ENCODE measurements at regions not wholly inside any gene's neighbourhood (a gene's known extent, or its start where the extent isn't known, plus 50 kb on each side); places are given as distances from the start of the nearest gene placed in this dataset.

DNA sequence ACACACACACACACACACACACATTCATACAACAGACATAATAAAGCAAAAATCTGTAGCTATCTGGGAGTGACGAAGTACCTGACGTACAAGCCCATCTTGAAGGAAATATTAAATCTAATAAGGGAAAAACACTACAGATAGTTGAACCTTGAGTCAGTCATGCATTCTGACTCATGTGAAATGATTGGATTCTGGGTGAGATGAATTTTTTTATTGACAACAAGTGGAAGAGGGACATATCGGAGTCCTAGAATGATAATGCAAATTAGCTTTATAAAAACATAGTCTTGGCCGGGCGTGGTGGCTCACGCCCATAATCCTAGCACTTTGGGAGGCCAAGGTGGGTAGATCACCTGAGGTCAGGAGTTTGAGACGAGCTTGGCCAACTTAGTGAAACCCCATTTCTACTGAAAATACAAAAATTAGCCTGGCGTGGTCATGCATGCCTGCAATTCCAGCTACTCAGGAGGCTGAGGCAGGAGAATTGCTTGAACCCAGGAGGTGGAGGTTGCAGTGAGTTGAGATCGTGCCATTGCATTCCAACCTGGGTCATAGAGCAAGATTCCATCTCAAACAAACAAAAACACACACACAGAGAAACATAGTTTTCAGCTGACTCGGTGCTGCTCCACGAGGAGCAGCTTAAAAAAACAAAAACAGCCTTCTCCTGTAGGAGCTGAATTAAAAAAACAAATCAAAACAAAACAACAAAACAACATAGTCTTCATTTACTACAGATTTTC lies 154.4 kb upstream of the MKLN1 start:
- TF ChIP-seq, protein P1, sequence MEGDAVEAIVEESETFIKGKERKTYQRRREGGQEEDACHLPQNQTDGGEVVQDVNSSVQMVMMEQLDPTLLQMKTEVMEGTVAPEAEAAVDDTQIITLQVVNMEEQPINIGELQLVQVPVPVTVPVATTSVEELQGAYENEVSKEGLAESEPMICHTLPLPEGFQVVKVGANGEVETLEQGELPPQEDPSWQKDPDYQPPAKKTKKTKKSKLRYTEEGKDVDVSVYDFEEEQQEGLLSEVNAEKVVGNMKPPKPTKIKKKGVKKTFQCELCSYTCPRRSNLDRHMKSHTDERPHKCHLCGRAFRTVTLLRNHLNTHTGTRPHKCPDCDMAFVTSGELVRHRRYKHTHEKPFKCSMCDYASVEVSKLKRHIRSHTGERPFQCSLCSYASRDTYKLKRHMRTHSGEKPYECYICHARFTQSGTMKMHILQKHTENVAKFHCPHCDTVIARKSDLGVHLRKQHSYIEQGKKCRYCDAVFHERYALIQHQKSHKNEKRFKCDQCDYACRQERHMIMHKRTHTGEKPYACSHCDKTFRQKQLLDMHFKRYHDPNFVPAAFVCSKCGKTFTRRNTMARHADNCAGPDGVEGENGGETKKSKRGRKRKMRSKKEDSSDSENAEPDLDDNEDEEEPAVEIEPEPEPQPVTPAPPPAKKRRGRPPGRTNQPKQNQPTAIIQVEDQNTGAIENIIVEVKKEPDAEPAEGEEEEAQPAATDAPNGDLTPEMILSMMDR (conservative IDR thresholded peaks at IDR 0.05; ENCODE audit: low read depth, low read length): no peak
- no peak overlapping the region for H3K4me3 ChIP-seq (ENCODE audit: low read length)
- no peak for DNase-seq (ENCODE audit: low read depth)

DNA sequence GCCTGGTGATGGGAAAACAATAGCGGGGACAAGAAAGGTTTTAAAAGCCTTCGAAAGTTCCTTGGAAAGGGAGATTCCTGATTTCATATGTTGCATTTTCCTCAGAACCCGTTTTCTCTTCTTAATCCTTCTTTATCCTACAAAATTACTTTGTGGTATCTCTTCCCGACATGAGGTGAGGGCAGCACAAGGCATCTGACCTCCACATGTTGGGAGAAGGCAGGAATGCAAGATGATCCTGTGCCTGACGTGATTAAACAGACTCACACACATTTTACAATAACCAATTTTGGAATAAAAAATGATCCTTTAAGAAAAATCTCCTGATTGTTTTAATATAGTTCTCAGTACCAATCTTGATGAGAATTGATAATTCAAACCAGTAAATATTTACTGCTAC lies 153.3 kb upstream of the MKLN1 start:
- no peak for DNase-seq (ENCODE audit: low read depth)
- TF ChIP-seq, protein P1 (conservative IDR thresholded peaks at IDR 0.05; ENCODE audit: low read depth, low read length): no peak

DNA sequence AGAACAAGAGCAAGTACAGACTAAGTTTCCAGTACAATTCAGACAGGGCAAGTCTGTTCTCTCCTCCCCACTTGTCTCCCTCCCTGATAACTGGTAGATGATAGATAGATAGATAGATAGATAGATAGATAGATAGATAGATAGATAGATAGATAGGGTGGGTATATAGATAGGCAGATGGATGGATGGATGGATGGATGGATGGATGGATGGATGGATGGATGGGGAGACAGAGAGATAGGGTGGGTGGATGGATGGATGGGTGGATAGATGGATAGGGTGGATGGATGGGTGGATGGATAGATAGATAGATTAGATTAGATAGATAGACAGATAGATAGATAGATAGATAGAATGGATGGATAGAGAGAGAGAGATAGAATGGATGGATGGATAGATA lies 152.8 kb upstream of the MKLN1 start:
- H3K4me3 ChIP-seq (ENCODE audit: low read length): no peak overlapping the region
- no peak for DNase-seq (ENCODE audit: low read depth)
- TF ChIP-seq, protein P1 (conservative IDR thresholded peaks at IDR 0.05; ENCODE audit: low read depth, low read length): no peak

More for the DNA sequence above, 153.3 kb upstream of the MKLN1 start:
- no peak overlapping the region for H3K4me3 ChIP-seq (ENCODE audit: low read length)

DNA sequence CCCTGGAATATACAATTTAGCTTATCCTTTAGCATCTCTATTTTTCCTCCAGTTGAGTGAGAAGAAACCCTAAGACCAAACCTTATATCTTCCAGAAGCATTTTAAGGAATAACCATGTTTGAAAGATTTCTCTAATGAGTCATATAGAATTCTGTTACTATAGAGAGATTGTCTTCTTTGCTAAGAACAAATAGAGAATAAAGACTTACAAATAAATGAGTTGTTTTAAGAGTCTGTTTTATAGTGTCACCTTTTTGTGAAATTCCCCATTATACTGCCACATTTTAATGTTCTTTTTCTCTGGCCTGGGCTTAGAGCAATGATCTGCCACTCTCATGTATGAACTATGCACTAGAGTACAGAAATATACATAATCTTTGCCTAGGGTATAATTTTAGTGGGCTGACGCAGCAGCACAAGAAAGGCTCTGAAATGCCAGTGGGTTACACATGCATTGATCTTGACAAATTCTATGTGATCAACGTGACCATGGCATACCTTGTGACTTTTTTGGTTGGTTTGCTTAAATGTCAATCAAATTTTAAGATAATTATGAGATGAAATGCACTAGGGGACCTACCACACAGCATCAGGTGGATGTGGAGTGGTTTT lies 145.1 kb upstream of the MKLN1 start:
- DNase-seq (ENCODE audit: low read depth): no peak
- no peak overlapping the region for H3K4me3 ChIP-seq (ENCODE audit: low read length)
- TF ChIP-seq, protein P1 (conservative IDR thresholded peaks at IDR 0.05; ENCODE audit: low read depth, low read length): no peak

DNA sequence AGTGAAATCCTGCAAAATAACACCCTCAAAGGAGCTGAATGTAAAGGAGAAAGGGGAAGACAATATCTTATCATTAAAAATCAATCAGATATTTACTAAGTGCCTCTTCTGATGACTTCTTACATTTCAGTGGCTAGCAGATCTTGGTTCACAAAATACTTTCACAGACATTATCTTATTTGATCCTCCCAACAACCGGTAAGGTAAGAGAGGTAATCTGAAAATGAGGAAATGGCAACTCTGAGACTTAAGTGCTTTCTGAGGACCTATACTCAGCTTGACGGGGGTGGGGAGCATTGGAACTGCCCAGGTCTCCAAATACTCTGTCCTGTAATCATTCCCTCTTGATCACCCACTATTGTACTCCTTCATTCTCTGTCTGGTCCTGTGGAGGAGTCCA lies 144.6 kb upstream of the MKLN1 start:
- DNase-seq (ENCODE audit: low read depth): no peak
- H3K4me3 ChIP-seq (ENCODE audit: low read length): no peak overlapping the region
- TF ChIP-seq, protein P1 (conservative IDR thresholded peaks at IDR 0.05; ENCODE audit: low read depth, low read length): no peak

DNA sequence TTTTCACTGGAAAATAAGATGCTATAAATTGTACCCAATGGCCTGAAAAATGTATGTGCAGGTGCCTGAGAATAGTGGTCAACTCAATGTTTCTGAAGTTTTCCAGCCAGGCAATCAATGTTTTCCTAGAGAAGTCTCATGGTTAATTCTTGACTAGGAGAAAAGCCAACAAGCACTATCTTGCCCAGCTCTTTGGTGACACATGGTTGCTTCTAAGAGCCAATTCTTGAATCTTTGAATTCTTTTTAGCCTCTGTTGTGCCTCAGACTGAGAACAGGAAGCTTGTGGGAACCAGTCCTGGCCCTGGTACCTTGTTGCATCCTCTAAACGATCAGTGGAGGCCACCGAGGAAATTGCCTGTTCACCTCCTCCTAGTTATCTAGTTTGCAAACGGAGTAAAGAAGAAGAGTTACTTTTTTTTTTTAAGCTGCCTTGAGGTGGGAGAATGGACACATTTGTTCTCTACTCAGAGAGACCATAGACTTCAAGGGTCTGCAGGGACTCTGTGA lies 144.0 kb upstream of the MKLN1 start:
- no peak overlapping the region for H3K4me3 ChIP-seq (ENCODE audit: low read length)
- TF ChIP-seq, protein P1 (conservative IDR thresholded peaks at IDR 0.05; ENCODE audit: low read depth, low read length): no peak
- DNase-seq (ENCODE audit: low read depth): no peak

DNA sequence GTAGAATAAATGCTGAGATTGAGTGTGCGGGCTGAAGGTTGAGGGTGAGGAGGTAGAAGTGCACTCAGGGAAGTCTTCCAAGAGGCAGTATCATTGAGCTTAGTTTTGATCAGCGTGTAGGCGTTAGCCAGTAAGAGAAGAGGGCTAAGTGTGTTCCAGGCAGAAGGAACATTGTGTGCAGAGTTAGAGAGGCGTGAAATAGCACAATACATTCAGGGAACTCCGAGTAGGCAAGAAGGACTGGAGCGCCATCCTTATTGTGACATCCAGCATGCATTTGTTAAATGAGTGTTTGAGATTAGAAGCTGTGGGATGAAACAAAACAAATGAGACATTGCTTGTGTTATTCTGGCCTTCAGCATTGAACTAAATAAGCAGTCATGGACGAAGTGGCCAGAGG lies 140.9 kb upstream of the MKLN1 start:
- TF ChIP-seq, protein P1 (conservative IDR thresholded peaks at IDR 0.05; ENCODE audit: low read depth, low read length): no peak
- no peak for DNase-seq (ENCODE audit: low read depth)
- H3K4me3 ChIP-seq (ENCODE audit: low read length): no peak overlapping the region
